Gastrocnemius medialis (tissue), 4 donors: ENCODE measurements at regions not wholly inside any gene's neighbourhood (a gene's known extent, or its start where the extent isn't known, plus 50 kb on each side); places are given as distances from the start of the nearest gene placed in this dataset.
"Not testable (repeated sequence)": the region's sequence is repeated elsewhere in the genome, so short reads cannot be mapped to it uniquely, and the experiment has no call there.

Experiments
- ATAC-seq, 2 donors: fragments of 150-250 bp; one replicate each; pipeline ENCODE4 v1.9.1; 2016
- DNase-seq, 2 donors: peaks; one replicate each; pipeline ENCODE4 v3.0.0-alpha.2; 2019
- H3K27ac ChIP-seq, 4 donors: fragments of 200-600 bp; sonication (generic); 1 replicate in 1 of 4; 2 replicates in 3 of 4; pipeline ENCODE4 v1.5.1; 2016 to 2018; ENCODE audit warnings: mild to moderate bottlenecking in 2 of 4, moderate library complexity in 1 of 4
- H3K27me3 ChIP-seq, 3 donors: fragments of 200-600 bp; sonication (generic) in 2 of 3; 1 replicate in 1 of 3; 2 replicates in 2 of 3; pipeline versions ENCODE4 v1.5.1 to v1.6.0; 2016 to 2019; ENCODE audit warnings: mild to moderate bottlenecking in 1 of 3, moderate library complexity in 1 of 3
- H3K36me3 ChIP-seq, 2 donors: fragments of 200-600 bp; sonication (generic) in 1 of 2; one replicate each; pipeline ENCODE4 v1.5.1; 2017 to 2018
- H3K4me1 ChIP-seq, 2 donors: fragments of 200-600 bp; sonication (generic) in 1 of 2; one replicate each; pipeline ENCODE4 v1.5.1; 2016 to 2017; ENCODE audit warnings: mild to moderate bottlenecking in 2 of 2
- H3K4me3 ChIP-seq, 4 donors: fragments of 200-600 bp; sonication (generic) in 3 of 4; 1 replicate in 1 of 4; 2 replicates in 3 of 4; pipeline ENCODE4 v1.5.1; 2016 to 2019; ENCODE audit warnings: mild to moderate bottlenecking in 2 of 4
- H3K9me3 ChIP-seq, 3 donors: fragments of 200-600 bp; sonication (generic) in 2 of 3; 1 replicate in 1 of 3; 2 replicates in 2 of 3; pipeline ENCODE4 v1.5.1; 2016 to 2019
- POLR2A ChIP-seq, 2 donors: fragments of 450-650 bp; IDR thresholded peaks; one replicate each; pipeline ENCODE4 v1.6.1; 2017; ENCODE audit warnings: antibody characterized with exemption in 2 of 2, mild to moderate bottlenecking in 2 of 2, moderate library complexity in 2 of 2
- in situ Hi-C, 4 donors: fragments of 200-750 bp; cut with MboI; loops; one replicate each; pipeline versions ENCODE4 v1.15.0 to v1.8.0; 2017; ENCODE audit warnings: low sequenced_read_pairs in 4 of 4
- intact Hi-C: fragments of 100-400 bp; cut with DNase I; formaldehyde crosslinking; loops from one replicate; pipeline ENCODE4 v1.15.1; 2023; ENCODE audit warnings: low total_unique reads
- TF ChIP-seq, protein P1 (sequence below), 5 experiments: fragments of 450-650 bp in 3 of 5; fragments of 200-600 bp in 2 of 5; sonication (generic) in 2 of 5; IDR thresholded peaks in 4 of 5; conservative IDR thresholded peaks in 1 of 5; 1 replicate in 4 of 5; 2 replicates in 1 of 5; pipeline ENCODE4 v1.5.1; 2016 to 2019; ENCODE audit warnings: antibody characterized with exemption in 5 of 5, mild to moderate bottlenecking in 3 of 5, moderate library complexity in 3 of 5

DNA sequence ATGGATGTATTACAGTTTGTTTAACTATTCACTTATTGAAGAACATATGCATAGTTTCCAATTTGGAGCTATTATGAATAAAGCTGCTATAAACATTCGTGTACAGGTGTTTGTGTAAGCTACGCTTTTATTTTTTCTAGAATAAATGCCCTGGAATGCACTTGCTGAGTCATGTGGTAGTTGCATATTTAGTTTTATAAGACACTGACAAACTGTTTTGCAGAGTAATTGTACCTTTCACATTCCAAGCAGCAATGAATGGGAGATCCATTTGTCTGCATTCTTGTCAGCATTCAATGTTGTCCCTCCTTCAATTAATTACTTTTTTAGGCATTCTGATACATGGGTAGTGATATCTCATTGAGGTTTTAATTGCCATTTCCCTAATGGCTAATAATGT is 373.6 kb upstream of the GHITM start:
- intact Hi-C loops, result no loop called here
- Histone ChIP-seq H3K27ac (no peak overlapping the region), H3K4me3 (no peak overlapping the region), H3K9me3 (no peaks in the 10 kb centered on the region), H3K27me3 (no peaks in the 10 kb centered on the region), H3K36me3 (no peaks in the 10 kb centered on the region), H3K4me1 (no peaks in the 10 kb centered on the region)
- no peak for DNase-seq
- TF ChIP-seq POLR2A (IDR thresholded peaks at IDR 0.05), result no peak
- TF ChIP-seq, protein P1, sequence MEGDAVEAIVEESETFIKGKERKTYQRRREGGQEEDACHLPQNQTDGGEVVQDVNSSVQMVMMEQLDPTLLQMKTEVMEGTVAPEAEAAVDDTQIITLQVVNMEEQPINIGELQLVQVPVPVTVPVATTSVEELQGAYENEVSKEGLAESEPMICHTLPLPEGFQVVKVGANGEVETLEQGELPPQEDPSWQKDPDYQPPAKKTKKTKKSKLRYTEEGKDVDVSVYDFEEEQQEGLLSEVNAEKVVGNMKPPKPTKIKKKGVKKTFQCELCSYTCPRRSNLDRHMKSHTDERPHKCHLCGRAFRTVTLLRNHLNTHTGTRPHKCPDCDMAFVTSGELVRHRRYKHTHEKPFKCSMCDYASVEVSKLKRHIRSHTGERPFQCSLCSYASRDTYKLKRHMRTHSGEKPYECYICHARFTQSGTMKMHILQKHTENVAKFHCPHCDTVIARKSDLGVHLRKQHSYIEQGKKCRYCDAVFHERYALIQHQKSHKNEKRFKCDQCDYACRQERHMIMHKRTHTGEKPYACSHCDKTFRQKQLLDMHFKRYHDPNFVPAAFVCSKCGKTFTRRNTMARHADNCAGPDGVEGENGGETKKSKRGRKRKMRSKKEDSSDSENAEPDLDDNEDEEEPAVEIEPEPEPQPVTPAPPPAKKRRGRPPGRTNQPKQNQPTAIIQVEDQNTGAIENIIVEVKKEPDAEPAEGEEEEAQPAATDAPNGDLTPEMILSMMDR (IDR thresholded peaks at IDR 0.05 in 4 of 5, conservative IDR thresholded peaks at IDR 0.05 in 1 of 5), result no peak
- in situ Hi-C loops, result no loop called here
- no peak for ATAC-seq

DNA sequence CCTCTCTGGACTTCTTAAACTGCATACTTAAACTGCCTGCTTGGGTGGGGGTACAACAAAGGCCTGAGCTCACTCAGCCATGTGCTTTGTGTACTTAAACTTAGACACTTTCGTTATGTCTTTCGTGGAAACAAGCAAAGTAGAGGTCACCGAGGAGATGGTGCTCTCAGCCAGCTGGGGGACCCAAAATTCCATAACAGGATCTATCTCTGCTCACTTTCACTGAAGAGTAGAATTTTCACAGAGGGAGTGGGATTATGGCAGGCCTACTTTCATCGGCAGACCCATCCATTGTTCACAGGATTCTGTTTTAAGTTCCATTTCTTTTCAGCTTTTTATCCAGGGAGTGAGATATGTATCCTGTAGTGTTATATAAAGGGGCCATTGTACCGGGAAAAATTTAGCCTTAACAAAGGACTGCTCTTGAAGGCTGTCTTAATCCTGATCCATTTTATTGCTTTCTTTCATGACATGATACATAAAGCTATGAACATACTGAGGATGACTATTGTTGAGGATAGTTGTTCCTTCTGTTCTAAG is 370.0 kb upstream of the GHITM start:
- Histone ChIP-seq H3K27ac (no peak overlapping the region), H3K9me3 (no peaks in the 10 kb centered on the region), H3K27me3 (no peaks in the 10 kb centered on the region), H3K36me3 (no peaks in the 10 kb centered on the region), H3K4me3 (no peak overlapping the region), H3K4me1 (no peaks in the 10 kb centered on the region)
- no peak for ATAC-seq
- intact Hi-C loops (no loop called here), in situ Hi-C loops (no loop called here)
- DNase-seq, result no peak
- TF ChIP-seq, protein P1 (IDR thresholded peaks at IDR 0.05 in 4 of 5, conservative IDR thresholded peaks at IDR 0.05 in 1 of 5), result no peak
- TF ChIP-seq POLR2A (IDR thresholded peaks at IDR 0.05), result no peak

DNA sequence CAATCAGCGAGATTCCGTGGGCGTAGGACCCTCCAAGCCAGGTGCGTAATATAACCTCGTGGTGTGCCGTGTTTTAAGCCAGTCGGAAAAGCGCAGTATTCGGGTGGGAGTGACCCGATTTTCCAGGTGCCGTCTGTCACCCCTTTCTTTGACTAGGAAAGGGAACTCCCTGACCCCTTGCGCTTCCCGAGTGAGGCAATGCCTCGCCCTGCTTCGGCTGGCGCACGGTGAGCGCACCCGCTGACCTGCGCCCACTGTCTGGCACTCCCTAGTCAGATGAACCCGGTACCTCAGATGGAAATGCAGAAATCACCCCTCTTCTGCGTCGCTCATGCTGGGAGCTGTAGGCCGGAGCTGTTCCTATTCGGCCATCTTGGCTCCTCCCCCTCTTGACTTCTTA is 352.6 kb upstream of the GHITM start:
- H3K36me3 ChIP-seq, ATAC-seq, H3K9me3 ChIP-seq, intact Hi-C loops, in situ Hi-C loops, H3K27me3 ChIP-seq, H3K4me3 ChIP-seq, DNase-seq, H3K4me1 ChIP-seq, H3K27ac ChIP-seq: not testable (repeated sequence)

DNA sequence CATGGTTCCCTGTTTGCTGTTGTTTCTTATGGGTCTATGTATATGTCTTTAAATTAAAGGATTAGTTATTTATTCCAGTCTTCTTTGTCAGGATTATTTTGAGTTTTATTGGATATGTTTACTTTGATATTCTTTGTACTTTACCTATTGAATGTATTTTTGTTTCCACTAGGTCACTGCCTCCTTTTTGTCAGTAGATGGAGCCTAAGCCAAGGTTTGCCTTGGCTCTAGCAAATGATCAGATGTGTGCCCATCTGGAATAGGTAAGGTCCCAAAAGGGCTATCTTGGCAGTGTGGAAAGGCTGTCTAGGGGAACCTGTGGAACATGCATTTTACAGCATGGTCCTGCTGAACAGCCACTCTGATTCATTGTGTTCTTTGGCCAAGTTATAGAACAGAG is 337.3 kb upstream of the GHITM start:
- intact Hi-C loops, result no loop called here
- TF ChIP-seq, protein P1 (IDR thresholded peaks at IDR 0.05 in 4 of 5, conservative IDR thresholded peaks at IDR 0.05 in 1 of 5), result no peak
- TF ChIP-seq POLR2A (IDR thresholded peaks at IDR 0.05), result no peak
- no peaks in the 10 kb centered on the region for H3K4me1 ChIP-seq
- DNase-seq (no peak), ATAC-seq (no peak)
- H3K4me3 ChIP-seq, result no peak overlapping the region
- no peaks in the 10 kb centered on the region for H3K36me3 ChIP-seq
- H3K27me3 ChIP-seq, result no peaks in the 10 kb centered on the region
- in situ Hi-C loops, result no loop called here
- H3K27ac ChIP-seq, result no peak overlapping the region
- H3K9me3 ChIP-seq, result no peaks in the 10 kb centered on the region

DNA sequence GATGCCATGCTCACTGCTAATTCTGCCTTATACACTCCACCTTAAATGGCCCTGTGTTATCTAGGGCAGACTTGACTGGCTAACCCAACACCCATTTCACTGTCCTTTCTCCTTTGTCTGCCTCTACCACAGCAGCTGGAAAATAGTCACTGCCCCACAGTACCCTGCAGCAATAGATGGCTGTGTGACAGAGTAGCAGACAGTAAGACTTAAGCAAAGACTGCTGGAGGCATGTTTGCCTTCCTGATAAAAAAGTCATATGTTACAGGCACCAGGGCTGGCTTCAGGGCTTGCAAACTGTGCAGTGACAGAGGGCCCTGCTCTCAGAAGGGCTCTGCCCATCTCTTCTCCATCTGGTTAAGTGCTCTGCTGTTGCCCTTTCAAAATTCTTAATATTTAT is 332.6 kb upstream of the GHITM start:
- Histone ChIP-seq H3K36me3 (no peaks in the 10 kb centered on the region), H3K27me3 (no peaks in the 10 kb centered on the region), H3K4me1 (no peaks in the 10 kb centered on the region), H3K27ac (no peak overlapping the region), H3K9me3 (no peaks in the 10 kb centered on the region), H3K4me3 (no peak overlapping the region)
- intact Hi-C loops (no loop called here), in situ Hi-C loops (no loop called here)
- DNase-seq (no peak), ATAC-seq (no peak)
- TF ChIP-seq POLR2A (IDR thresholded peaks at IDR 0.05), result no peak
- TF ChIP-seq, protein P1 (IDR thresholded peaks at IDR 0.05 in 4 of 5, conservative IDR thresholded peaks at IDR 0.05 in 1 of 5), result no peak
